DOHH2 (cell line): ENCODE measurements at regions not wholly inside any gene's neighbourhood (a gene's known extent, or its start where the extent isn't known, plus 50 kb on each side); places are given as distances from the start of the nearest gene placed in this dataset.

ENCODE experiments used
- H3F3A ChIP-seq: fragments of 200-600 bp; sonication (generic), shearing (Covaris generic); 2 replicates; pipeline ENCODE4 v1.6.0; 2016; ENCODE audit warnings: antibody characterized with exemption, mild to moderate bottlenecking; ENCODE audit not compliant: control insufficient read depth, insufficient read depth
- H3K27ac ChIP-seq: fragments of 200-600 bp; sonication (generic); 2 replicates; pipeline ENCODE4 v1.5.1; 2014; ENCODE audit warnings: low read depth, mild to moderate bottlenecking, low read length, moderate library complexity
- H3K27me3 ChIP-seq: fragments of 200-600 bp; sonication (generic); 2 replicates; pipeline ENCODE4 v1.6.1; 2014; ENCODE audit warnings: mild to moderate bottlenecking, low read length, mixed read lengths; ENCODE audit not compliant: control insufficient read depth
- H3K36me3 ChIP-seq: fragments of 200-600 bp; sonication (generic); 2 replicates; pipeline ENCODE4 v1.6.1; 2014; ENCODE audit warnings: mild to moderate bottlenecking, low read length, moderate library complexity, mixed read lengths; ENCODE audit not compliant: control insufficient read depth
- H3K4me1 ChIP-seq: fragments of 200-600 bp; sonication (generic); 2 replicates; pipeline ENCODE4 v1.6.1; 2014; ENCODE audit warnings: mild to moderate bottlenecking, low read length, mixed read lengths; ENCODE audit not compliant: control insufficient read depth
- H3K4me2 ChIP-seq: fragments of 200-600 bp; sonication (generic); 2 replicates; pipeline ENCODE4 v1.6.0; 2014; ENCODE audit warnings: mild to moderate bottlenecking, low read length, moderate library complexity
- H3K4me3 ChIP-seq: fragments of 200-600 bp; sonication (generic); 2 replicates; pipeline ENCODE4 v1.5.1; 2014; ENCODE audit warnings: mild to moderate bottlenecking, low read length, mixed read lengths
- H3K79me2 ChIP-seq: fragments of 200-600 bp; sonication (generic); 2 replicates; pipeline ENCODE4 v1.6.1; 2014; ENCODE audit warnings: mild to moderate bottlenecking, low read length, mixed read lengths; ENCODE audit not compliant: control insufficient read depth
- H3K9me2 ChIP-seq: fragments of 200-600 bp; sonication (generic); replicated peaks from 2 replicates; pipeline ENCODE4 v1.6.1; 2014; ENCODE audit warnings: mild to moderate bottlenecking, low read length, mixed read lengths; ENCODE audit not compliant: control insufficient read depth
- H3K9me3 ChIP-seq: fragments of 200-600 bp; sonication (generic); 2 replicates; pipeline ENCODE4 v1.6.1; 2014; ENCODE audit warnings: antibody characterized with exemption, low read length, mixed read lengths; ENCODE audit not compliant: control insufficient read depth, insufficient read depth
- H4K20me1 ChIP-seq: fragments of 200-600 bp; sonication (generic); 2 replicates; pipeline ENCODE4 v1.6.0; 2014; ENCODE audit warnings: low read depth, mild to moderate bottlenecking, antibody characterized with exemption, low read length, moderate library complexity; ENCODE audit not compliant: control insufficient read depth, insufficient read depth
- CTCF ChIP-seq: fragments of 200-600 bp; sonication (generic); IDR thresholded peaks from one replicate; pipeline ENCODE4 v1.5.1; 2014; ENCODE audit warnings: antibody characterized with exemption, mild to moderate bottlenecking, low read depth, low read length; ENCODE audit not compliant: poor library complexity, severe bottlenecking
- EZH2phosphoT487 ChIP-seq: fragments of 200-600 bp; sonication (generic); IDR thresholded peaks from 2 replicates; pipeline ENCODE4 v1.6.1; 2017; ENCODE audit warnings: borderline replicate concordance, mild to moderate bottlenecking, antibody characterized with exemption, low read length, moderate library complexity, mixed read lengths

- no peak for TF ChIP-seq CTCF
- TF ChIP-seq EZH2phosphoT487, result no peak
- Histone ChIP-seq H3K36me3 (no peaks in the 10 kb centered on the region), H3K27ac (no peak overlapping the region), H4K20me1 (no peaks in the 10 kb centered on the region), H3K4me3 (no peak overlapping the region), H3K9me3 (no peaks in the 10 kb centered on the region), H3K9me2 (no peaks in the 10 kb centered on the region), H3K79me2 (no peaks in the 10 kb centered on the region), H3F3A (no peaks in the 10 kb centered on the region), H3K4me2 (no peak overlapping the region), H3K27me3 (no peaks in the 10 kb centered on the region), H3K4me1 (no peaks in the 10 kb centered on the region)
These were observed 165.7 kb downstream of the RHOU start for GRCh38 chr1:228900886-228901392.

- Histone ChIP-seq H3K9me2 (no peaks in the 10 kb centered on the region), H4K20me1 (no peaks in the 10 kb centered on the region), H3K36me3 (no peaks in the 10 kb centered on the region), H3K27ac (no peak overlapping the region), H3K9me3 (no peaks in the 10 kb centered on the region), H3K27me3 (no peaks in the 10 kb centered on the region), H3F3A (no peaks in the 10 kb centered on the region), H3K4me1 (no peaks in the 10 kb centered on the region), H3K4me2 (no peak overlapping the region), H3K79me2 (no peaks in the 10 kb centered on the region), H3K4me3 (no peak overlapping the region)
- TF ChIP-seq EZH2phosphoT487, result no peak
- no peak for TF ChIP-seq CTCF
These were observed 166.8 kb downstream of the RHOU start for GRCh38 chr1:228901936-228902681.

GRCh38 chr1:228902781-228903433 is 167.6 kb downstream of the RHOU start:
- Histone ChIP-seq H3K27me3 (no peaks in the 10 kb centered on the region), H3K9me3 (no peaks in the 10 kb centered on the region), H3K27ac (no peak overlapping the region), H3K79me2 (no peaks in the 10 kb centered on the region), H3K9me2 (no peaks in the 10 kb centered on the region), H3F3A (no peaks in the 10 kb centered on the region), H3K4me3 (no peak overlapping the region), H3K4me1 (no peaks in the 10 kb centered on the region), H3K4me2 (no peak overlapping the region), H3K36me3 (no peaks in the 10 kb centered on the region), H4K20me1 (no peaks in the 10 kb centered on the region)
- TF ChIP-seq EZH2phosphoT487 (no peak), CTCF (no peak)
